Endodermal cell (in vitro differentiated cells): ENCODE measurements at regions not wholly inside any gene's neighbourhood (a gene's known extent, or its start where the extent isn't known, plus 50 kb on each side); places are given as distances from the start of the nearest gene placed in this dataset.

Experiments used
- DNase-seq: peaks from one replicate; pipeline ENCODE4 v3.0.0-alpha.2; 2017
- H3K27ac ChIP-seq: 2 replicates; pipeline ENCODE4 v1.5.1; 2013; ENCODE audit warnings: mild to moderate bottlenecking, low read depth, low read length, moderate library complexity
- H3K27me3 ChIP-seq: 2 replicates; pipeline ENCODE4 v1.6.1; 2013; ENCODE audit warnings: mild to moderate bottlenecking, low read length, moderate library complexity; ENCODE audit not compliant: insufficient read depth, control insufficient read depth, poor library complexity, severe bottlenecking
- H3K36me3 ChIP-seq: 2 replicates; pipeline ENCODE4 v1.7.0; 2013; ENCODE audit warnings: mild to moderate bottlenecking, low read length, moderate library complexity; ENCODE audit not compliant: control insufficient read depth, insufficient read depth
- H3K4me1 ChIP-seq: one replicate; pipeline ENCODE4 v1.7.0; 2013; ENCODE audit warnings: low read length; ENCODE audit not compliant: control insufficient read depth, insufficient read depth
- H3K4me3 ChIP-seq: 2 replicates; pipeline ENCODE4 v1.5.1; 2013; ENCODE audit warnings: mild to moderate bottlenecking, low read length, moderate library complexity
- H3K9ac ChIP-seq: 2 replicates; pipeline ENCODE4 v1.6.1; 2013; ENCODE audit warnings: mild to moderate bottlenecking, low read length, moderate library complexity; ENCODE audit not compliant: poor library complexity, severe bottlenecking; ENCODE audit errors: extremely low read depth
- H3K9me3 ChIP-seq: 2 replicates; pipeline ENCODE4 v1.6.1; 2013; ENCODE audit warnings: mild to moderate bottlenecking, low read length, moderate library complexity; ENCODE audit not compliant: control insufficient read depth
- H3K27ac Mint-ChIP-seq: 2 replicates; pipeline ENCODE4 v1.8.0; 2020; ENCODE audit warnings: mixed read lengths
- H3K27me3 Mint-ChIP-seq: 2 replicates; pipeline ENCODE4 v1.8.0; 2021; ENCODE audit warnings: mild to moderate bottlenecking, mixed read lengths; ENCODE audit not compliant: insufficient read depth
- H3K36me3 Mint-ChIP-seq: 2 replicates; pipeline ENCODE4 v1.8.0; 2020; ENCODE audit warnings: low read depth, mixed read lengths
- H3K4me1 Mint-ChIP-seq: 2 replicates; pipeline ENCODE4 v1.8.0; 2020; ENCODE audit warnings: mixed read lengths
- H3K4me3 Mint-ChIP-seq: 2 replicates; pipeline ENCODE4 v1.8.0; 2020; ENCODE audit warnings: mild to moderate bottlenecking, moderate library complexity, mixed read lengths
- H3K9me3 Mint-ChIP-seq: 2 replicates; pipeline ENCODE4 v1.8.0; 2020; ENCODE audit warnings: mild to moderate bottlenecking, mixed read lengths
- WGBS, 2 experiments: methylation state at CpG; one replicate each; pipeline versions ENCODE4 v1.1.5 to v1.1.7; 2013; ENCODE audit warnings: missing lambda C conversion rate in 2 of 2, mixed read lengths in 1 of 2; ENCODE audit not compliant: insufficient coverage in 1 of 2, insufficient read length in 1 of 2; 5-methylcytosine and 5-hydroxymethylcytosine counted together
- TF ChIP-seq, protein P1 (sequence below): fragments of 200-600 bp; sonication (generic); conservative IDR thresholded peaks from 2 replicates; pipeline ENCODE4 v1.5.0; 2021; ENCODE audit warnings: antibody characterized with exemption, mild to moderate bottlenecking

DNA sequence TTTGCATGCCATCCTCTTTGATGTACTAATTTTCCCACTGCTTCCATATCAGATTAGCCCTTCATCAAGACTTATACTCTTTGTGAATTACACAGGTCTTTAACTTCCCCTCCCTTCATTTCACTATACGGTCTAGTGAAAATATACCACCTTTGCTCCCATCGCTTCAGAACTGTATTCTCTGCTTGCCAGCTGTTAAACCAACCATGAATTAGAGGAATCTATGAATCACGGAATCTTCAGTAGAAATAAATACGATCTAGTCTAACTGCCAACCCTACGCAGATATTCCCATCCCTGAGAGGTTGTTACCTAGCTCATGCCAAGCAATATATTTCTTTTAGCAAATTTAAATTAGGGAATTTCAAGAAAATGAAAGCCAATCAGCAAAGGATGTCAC lies 177.8 kb upstream of the MPPED2 start:
- Mint-ChIP-seq H3K27ac (no peak overlapping the region), H3K4me1 (no peaks in the 10 kb centered on the region), H3K4me3 (no peak overlapping the region), H3K9me3 (peaks cover 13% of the 10 kb centered on the region), H3K27me3 (no peaks in the 10 kb centered on the region), H3K36me3 (no peaks in the 10 kb centered on the region)
- Histone ChIP-seq H3K4me3 (no peak overlapping the region), H3K9me3 (peaks cover 5% of the 10 kb centered on the region), H3K4me1 (no peaks in the 10 kb centered on the region), H3K36me3 (no peaks in the 10 kb centered on the region), H3K27me3 (no peaks in the 10 kb centered on the region), H3K9ac (no peak overlapping the region), H3K27ac (no peak overlapping the region)
- WGBS, 2 experiments = 87 to 100% methylated on average over 2 to 5 of the region's 5 CpGs
- DNase-seq = no peak
- TF ChIP-seq, protein P1, sequence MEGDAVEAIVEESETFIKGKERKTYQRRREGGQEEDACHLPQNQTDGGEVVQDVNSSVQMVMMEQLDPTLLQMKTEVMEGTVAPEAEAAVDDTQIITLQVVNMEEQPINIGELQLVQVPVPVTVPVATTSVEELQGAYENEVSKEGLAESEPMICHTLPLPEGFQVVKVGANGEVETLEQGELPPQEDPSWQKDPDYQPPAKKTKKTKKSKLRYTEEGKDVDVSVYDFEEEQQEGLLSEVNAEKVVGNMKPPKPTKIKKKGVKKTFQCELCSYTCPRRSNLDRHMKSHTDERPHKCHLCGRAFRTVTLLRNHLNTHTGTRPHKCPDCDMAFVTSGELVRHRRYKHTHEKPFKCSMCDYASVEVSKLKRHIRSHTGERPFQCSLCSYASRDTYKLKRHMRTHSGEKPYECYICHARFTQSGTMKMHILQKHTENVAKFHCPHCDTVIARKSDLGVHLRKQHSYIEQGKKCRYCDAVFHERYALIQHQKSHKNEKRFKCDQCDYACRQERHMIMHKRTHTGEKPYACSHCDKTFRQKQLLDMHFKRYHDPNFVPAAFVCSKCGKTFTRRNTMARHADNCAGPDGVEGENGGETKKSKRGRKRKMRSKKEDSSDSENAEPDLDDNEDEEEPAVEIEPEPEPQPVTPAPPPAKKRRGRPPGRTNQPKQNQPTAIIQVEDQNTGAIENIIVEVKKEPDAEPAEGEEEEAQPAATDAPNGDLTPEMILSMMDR = no peak

DNA sequence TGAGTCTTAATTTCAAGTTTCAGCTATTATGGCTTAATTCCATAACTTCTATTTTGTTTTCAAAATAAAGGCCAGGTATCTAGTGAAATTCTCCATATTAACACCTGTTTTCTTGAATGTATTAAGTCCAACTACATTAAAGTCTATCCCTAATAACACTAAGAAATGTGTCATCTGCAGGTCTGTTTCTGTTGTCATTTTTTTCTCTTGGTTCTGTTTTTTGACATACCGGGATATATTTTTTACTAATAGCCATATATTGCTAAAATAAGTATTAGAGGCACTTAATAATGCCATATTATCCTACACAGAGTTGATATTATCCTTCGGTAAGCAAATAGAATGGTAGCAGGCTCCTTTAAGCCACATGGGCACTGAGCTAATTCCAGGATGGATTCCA lies 176.0 kb upstream of the MPPED2 start:
- Histone ChIP-seq H3K4me3 (no peak overlapping the region), H3K36me3 (no peaks in the 10 kb centered on the region), H3K4me1 (no peaks in the 10 kb centered on the region), H3K9me3 (peaks cover 5% of the 10 kb centered on the region), H3K9ac (no peak overlapping the region), H3K27me3 (no peaks in the 10 kb centered on the region), H3K27ac (no peak overlapping the region)
- H3K4me1 Mint-ChIP-seq = no peaks in the 10 kb centered on the region
- H3K4me3 Mint-ChIP-seq = no peak overlapping the region
- H3K36me3 Mint-ChIP-seq = no peaks in the 10 kb centered on the region
- DNase-seq = no peak
- H3K27me3 Mint-ChIP-seq = no peaks in the 10 kb centered on the region
- no peak overlapping the region for H3K27ac Mint-ChIP-seq
- peaks cover 13% of the 10 kb centered on the region for H3K9me3 Mint-ChIP-seq
- WGBS, 2 experiments = 97% methylated on average over 1 of the region's 2 CpGs; no CpG with 5 or more reads in 1 of the 2 experiments
- TF ChIP-seq, protein P1 = no peak

DNA sequence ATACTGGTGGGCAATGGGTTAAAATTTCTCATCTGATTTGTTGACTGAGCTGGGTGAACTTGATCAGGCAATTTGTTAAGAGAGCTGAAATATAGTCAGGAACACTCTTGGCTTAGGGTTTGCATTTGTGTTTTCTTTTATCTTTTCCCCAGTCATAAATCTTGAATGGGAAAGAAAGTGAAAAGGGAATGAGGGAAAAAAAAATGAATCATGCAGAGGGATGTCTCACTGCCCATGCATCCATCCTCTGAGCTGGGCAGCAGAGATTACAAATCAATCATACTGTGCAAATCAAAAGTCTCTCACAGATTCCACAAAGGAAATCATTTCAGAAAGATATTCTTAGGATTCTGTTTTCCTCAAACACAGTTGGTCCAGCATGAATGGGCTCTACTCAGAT lies 174.2 kb upstream of the MPPED2 start:
- Histone ChIP-seq H3K4me1 (no peaks in the 10 kb centered on the region), H3K27me3 (no peaks in the 10 kb centered on the region), H3K9ac (no peak overlapping the region), H3K4me3 (no peak overlapping the region), H3K36me3 (no peaks in the 10 kb centered on the region), H3K9me3 (peaks cover 5% of the 10 kb centered on the region), H3K27ac (no peak overlapping the region)
- TF ChIP-seq, protein P1 = no peak
- Mint-ChIP-seq H3K4me3 (no peak overlapping the region), H3K9me3 (peaks cover 13% of the 10 kb centered on the region), H3K4me1 (no peaks in the 10 kb centered on the region), H3K27me3 (no peaks in the 10 kb centered on the region), H3K27ac (no peak overlapping the region), H3K36me3 (no peaks in the 10 kb centered on the region)
- DNase-seq = no peak
